ENCODE measurements at regions not wholly inside any gene's neighbourhood (a gene's known extent, or its start where the extent isn't known, plus 50 kb on each side); places are given as distances from the start of the nearest gene placed in this dataset.

DNA sequence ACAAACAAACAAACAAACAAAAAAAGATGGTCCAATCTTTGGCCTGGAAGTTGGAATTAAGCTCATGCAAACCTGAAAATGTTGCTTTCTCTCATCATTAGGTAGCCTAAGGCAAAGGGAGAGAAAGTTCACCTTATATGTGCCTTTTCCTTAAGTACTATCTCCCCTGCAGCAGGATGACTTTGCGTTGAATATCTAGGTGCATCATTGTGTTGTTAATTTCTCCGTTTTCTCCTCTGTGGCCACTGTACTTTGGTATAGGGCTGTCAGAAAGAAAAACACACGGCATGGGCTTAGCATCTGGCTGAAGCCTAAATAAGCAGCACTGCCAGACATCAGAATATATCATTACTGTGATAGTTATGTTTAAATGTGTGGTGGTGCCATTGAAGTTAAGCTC lies 345.5 kb downstream of the BCAT1 start:
- DNase-seq (ENCODE audit: low read depth in 2 of 2): no peak

DNA sequence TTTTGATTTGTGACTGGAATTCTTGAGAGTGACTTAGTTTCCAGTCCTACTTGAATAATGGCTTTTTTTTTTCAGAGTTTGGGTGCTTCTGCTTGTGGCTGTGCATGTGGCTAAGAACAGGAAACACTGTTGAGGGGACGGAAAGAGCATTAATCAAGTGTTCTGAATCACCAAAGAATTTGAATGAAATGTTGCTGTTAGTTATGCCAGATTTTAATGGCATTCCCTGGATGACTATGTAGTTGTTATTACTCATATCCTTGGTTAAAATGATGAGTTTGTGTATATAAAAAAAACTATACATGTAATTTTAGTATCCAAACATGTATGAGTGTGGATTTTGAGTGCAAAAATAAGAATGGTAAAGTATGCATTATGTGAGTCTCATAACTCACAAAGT lies 347.9 kb downstream of the BCAT1 start:
- DNase-seq (ENCODE audit: low read depth in 2 of 2): no peak

DNA sequence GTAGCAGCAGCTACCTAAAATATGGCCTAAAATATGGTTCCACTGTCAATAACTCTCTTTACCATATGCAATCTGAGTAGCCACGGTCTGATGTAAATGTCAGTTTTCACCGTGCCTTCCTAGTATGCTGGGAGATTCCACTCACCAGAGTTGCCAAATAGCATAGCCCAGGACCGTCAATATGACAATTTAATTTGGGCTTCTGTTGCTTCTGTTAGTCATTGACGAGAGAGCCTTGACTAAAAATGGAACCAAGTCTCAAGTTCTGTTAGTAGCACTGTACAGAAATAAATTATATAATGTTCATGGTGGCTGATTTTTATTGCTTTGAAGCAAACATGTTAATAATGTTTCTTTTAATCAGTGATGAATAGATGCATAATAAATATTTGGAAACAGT lies 348.4 kb downstream of the BCAT1 start:
- DNase-seq (ENCODE audit: low read depth in 2 of 2): no peak

DNA sequence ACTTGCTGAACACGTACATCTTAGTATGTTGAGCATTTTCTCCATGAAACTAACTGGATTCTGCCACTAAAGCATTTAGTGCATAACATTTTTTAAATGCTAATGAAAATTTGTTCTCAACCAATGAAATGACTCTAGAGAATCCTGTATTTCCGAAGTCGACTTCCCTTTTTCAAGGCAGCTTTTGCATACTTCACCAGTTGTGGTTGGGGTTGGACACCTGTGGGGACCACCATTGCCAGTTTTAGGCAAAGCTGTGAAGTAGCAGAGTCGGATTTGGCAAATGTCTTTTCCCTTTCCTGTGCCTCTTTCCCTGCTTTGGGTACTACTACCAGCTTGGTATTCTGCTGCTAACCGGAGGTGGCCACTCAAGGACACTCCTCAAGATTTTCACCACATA lies 349.2 kb downstream of the BCAT1 start:
- no peak for DNase-seq (ENCODE audit: low read depth in 2 of 2)

DNA sequence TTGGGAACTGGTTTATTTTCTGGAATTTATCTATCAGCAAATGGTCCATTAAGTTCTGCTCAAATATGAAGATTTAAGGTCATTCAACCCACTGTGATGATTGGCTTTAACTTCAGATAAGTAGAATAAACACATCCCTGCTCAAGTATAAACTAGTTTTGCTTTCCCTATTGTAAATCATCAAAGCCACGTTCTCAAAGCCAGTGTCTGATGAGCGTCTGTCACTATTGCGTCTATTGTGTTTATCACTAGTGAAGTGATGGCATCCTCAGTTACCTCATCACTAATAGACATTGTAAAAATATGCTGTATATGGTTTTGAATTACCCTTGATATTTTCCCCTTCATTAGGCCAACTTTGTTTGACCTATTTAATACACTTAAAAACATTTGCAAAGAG lies 351.3 kb downstream of the BCAT1 start:
- DNase-seq (ENCODE audit: low read depth in 2 of 2): no peak

DNA sequence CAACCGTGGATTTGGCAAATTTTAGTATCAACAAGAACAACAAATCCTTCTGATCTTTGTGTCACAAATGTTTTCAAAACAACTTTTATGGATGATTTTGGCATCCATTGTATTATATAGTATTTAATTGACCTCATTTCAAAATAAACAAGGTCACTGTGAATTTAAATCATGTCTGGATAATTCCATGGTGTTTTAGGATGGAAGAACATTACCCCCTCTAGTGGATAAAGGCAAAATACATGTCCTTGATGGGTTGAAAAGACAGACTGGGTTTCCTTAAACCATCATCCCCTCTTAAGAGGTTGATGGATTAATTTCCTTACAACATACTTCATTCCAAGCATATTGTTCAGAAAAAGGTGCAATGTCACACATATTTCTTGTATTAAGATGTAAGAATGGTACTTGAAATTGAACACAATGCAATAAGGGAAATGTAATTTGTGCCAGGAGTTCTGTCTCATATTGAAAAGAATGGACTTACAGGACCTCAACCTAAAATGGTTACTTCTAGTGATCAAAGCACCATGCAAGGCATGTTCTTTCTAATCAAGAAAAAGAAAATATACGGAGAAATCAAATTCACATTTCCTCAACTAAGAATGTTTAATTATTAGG lies 352.0 kb downstream of the BCAT1 start:
- no peak for DNase-seq (ENCODE audit: low read depth in 2 of 2)

DNA sequence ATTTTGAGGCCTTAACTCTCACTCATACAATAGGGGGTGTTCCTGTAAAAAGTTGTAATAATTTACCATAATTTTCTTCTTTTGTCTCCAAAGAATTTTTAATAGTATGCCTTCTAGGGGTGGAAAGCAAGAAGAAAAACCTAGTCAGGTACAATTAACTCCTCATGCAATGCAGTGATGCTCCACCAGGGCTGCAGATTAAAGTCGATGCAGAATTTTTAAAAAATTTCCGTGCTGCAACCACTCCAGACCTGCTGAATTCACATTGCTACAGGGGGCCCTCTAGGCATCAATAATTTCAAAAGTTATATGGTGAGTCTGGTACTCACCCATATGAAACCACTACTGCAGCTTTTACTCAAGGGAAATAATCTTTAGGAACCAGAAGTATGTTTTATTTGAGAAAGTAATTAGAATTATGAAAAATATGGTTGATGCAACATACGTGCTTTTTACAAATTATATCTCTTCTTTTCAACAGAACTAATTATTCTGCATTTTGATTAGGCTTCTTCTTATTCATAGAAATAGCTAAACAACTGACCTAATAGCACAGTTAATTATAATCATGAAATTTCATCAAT lies 353.2 kb downstream of the BCAT1 start:
- DNase-seq (ENCODE audit: low read depth in 2 of 2): no peak

DNA sequence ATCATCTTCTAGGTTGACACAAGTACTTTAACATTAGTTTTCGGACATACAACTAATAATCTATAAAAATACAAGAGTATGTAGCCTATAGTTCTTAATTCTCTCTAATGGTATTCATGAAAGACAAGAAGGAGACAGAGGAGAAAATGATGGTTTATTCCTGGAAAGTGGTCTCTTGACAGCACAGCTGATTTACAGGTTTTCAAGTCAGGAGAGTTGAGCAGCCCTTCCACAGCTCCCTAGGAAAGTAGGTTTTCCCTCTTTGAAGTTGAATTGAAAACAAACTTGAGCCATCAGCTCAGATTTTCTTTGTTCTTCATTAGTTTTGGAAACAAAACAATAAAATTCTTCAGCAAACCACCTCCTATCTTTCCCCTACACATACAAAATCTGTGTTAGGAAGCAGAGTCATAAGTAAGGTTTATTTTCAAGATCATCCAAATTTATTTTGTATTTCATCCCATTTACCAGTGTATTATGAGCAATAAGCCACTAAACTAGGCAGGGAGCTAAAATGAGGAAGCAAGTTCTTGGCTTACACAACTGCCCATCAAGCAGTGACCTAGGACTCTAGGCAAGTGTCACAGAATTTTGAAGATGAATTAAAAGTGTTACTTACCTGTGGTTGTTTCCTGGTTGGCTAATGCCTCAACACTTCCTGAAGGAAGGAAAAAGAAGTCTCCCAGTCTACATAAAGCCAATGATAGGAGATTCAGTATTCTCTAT lies 357.0 kb downstream of the BCAT1 start:
- no peak for DNase-seq (ENCODE audit: low read depth in 2 of 2)

DNA sequence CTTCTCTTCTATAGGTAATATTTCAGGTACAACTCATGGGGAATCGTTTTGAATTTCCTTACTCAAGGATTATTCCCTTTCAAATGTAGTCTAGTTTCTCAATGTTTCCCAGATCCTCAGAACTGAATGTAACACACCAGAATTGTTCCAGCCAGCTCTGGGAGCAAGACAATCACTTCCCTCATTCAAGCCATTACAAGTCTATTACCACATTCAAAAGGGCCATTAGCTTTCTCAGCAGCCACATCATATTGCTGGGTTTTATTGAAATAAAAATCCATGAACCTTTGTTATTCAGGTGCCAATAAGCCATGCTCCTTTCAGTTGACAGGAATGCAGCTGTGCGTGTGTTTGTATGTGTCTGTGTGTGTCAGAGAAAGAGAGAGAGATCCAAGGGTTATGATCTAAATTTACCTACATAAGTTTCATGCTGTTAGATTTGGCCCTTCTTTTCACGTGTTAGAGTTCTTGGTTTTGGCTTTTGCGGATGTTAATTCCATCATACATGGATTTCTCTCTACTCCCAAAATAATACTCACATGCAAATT lies 357.7 kb downstream of the BCAT1 start:
- DNase-seq (ENCODE audit: low read depth in 2 of 2): no peak

DNA sequence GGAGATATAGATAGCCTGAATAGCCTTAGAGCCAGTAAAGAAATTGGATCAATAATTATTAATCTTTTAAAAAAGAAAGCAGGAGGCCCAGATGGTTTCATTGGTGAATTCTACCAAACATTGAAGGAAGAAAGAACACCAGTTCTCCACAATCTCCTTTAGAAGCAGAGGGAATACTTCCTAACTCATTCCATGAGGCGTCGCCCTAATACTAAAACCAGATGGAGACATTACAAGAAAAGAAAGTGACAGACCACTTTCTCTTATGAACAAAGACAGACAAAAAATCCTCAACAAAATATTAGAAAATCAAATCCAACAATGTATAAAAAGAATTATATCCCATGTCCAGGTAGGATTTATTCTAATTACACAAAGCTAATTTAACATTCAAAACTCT lies 362.6 kb downstream of the BCAT1 start:
- no peak for DNase-seq (ENCODE audit: low read depth in 2 of 2)

DNA sequence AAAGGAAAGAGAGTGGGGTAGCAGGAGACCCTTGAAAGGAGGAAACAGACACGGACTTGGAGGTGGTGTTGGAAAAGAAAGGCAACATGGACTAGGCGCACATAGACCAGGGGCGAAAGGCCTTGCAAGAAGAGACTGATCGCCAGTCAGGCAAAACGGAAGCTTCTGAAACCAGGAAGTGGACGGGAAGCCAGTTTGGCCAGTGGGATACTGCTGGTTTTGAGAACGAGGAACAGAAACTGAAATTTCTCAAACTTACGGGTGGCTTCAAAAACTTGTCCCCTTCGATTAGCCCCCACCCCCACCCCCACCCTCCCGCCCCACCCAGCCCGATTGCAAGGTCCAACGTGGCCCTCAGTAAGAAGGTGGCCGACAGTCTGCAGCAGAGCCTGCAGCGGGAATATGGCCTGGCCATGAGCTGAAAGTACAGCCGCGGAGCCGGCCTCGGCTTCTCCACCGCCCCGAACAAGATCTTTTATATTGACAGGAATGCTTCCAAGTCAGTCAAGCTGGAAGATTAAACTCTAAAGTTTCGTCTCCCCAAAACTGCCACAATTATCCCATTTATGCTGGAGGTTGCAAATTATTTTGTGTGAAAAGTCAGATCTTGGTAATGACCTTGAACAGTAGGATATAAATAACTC lies 364.7 kb downstream of the BCAT1 start:
- no peak for DNase-seq (ENCODE audit: low read depth in 2 of 2)

DNA sequence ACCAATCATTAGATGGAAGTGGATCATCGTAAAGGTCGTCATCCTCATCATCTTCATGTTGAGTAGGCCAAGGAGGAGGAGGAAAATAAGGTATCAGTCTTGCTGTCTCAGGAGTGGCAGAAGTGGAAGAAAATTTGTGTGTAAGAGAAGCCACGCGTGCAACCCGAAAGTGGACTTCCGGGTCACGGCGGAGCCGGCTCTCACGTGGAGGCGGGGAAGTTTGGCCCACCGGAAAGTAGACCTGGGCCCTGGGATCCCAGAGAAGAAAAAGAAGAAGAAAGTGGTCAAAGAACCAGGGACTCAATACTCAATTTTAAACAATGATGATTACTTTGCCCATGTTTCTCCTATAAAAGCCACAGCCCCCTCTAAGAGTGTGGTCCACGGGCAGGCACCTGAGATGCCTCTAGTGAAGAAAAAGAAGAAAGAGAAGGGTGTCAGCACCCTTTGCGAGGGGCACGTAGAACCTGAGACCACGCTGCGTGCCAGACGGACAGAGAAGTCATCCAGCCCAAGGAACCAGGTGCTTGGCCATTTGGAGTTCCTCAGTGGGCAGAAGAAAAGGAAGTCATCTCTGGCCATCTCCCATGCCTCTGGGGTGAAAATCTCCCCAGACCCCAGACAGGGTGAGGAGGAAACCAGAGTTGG lies 365.8 kb downstream of the BCAT1 start:
- DNase-seq (ENCODE audit: low read depth in 2 of 2): no peak

DNA sequence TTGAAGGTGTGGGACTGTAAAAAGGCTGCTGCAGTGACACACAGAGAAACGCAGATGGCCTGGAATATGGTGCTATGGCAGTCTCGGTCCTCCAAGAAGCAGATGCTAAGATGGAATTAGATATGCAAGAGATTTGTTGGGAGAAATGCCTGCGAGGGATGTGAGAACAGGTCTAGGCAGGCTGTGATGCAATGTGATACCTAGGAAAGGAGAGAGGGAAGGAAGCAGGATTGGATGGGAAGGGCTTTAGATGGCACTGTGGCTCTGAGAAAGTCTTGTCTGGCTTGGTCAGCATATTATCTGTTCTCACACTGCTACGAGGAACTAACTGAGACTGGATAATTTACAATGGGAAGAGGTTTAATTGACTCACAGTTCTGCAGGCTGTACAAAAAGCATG lies 374.4 kb downstream of the BCAT1 start:
- no peak for DNase-seq (ENCODE audit: low read depth in 2 of 2)

DNA sequence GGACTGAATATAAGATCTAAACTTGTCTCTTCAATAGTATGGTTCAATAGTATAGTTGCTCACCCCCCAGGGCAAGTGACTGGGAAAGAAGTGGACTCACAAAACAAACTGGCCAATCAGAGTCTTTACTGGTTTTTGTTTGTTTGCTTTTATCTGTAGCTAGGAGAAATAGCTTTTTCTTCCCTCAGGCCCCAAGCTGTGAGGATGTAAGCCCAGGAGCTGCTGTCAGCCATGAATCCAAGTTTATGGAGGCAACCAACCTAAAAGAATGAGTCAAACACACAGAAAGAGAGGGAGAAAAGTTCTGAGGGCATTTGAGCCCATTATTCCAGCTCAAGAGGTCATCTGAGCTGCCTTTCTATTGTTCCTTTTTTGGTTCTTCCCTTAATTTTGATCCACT lies 375.3 kb downstream of the BCAT1 start:
- no peak for DNase-seq (ENCODE audit: low read depth in 2 of 2)

DNA sequence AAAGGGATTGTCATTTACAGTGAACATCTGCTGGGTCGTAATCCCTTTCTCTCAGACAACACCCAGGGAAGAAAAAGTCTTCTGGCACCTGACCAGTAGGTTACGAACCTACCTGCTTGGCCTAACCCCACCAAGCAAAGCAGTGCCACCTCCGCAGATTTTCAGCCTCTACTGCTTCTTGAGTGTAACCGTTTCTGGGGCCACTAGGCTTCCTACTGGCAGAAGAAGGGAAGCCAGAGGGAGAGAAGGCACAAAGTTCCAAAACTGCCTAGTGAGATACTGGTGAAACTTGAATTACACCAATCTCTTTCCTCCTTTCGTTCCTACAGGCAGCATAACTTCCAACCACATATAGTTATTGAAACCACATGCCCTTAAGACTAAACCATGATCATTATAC lies 383.6 kb downstream of the BCAT1 start:
- no peak for DNase-seq (ENCODE audit: low read depth in 2 of 2)

DNA sequence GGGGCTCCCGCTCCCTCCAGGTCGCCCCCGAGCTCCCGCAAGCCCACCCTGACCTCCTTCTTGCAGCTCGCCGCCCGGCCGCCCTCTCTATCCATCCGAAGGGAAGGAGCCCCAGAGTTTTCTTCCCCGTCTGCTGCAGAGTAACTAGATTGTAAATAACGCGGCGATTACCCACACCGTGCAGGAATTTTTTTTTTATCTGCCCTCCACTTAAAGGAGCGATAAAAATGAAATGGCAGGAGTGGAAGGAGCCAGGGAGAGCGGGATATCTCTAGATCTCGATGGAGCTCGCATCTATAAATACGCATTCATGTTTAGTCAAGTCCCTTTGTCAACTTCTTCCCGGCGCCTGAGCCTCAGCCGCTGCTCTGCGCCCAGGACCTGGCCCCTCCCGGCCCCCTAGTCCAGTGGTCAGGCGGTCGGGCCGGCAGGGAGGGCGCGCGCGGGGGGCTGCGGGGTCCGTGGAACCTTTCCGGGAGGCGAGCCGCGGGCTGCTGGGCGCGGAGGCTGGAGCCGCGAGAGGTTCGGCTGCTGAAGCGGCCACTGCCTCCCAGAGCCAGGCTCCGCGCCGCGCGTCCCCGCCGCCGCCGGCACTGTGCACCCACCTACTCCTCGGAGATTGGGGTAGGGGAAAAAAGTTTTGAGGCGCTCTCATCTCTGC lies 386.0 kb downstream of the BCAT1 start:
- no peak for DNase-seq (ENCODE audit: low read depth in 2 of 2)

DNA sequence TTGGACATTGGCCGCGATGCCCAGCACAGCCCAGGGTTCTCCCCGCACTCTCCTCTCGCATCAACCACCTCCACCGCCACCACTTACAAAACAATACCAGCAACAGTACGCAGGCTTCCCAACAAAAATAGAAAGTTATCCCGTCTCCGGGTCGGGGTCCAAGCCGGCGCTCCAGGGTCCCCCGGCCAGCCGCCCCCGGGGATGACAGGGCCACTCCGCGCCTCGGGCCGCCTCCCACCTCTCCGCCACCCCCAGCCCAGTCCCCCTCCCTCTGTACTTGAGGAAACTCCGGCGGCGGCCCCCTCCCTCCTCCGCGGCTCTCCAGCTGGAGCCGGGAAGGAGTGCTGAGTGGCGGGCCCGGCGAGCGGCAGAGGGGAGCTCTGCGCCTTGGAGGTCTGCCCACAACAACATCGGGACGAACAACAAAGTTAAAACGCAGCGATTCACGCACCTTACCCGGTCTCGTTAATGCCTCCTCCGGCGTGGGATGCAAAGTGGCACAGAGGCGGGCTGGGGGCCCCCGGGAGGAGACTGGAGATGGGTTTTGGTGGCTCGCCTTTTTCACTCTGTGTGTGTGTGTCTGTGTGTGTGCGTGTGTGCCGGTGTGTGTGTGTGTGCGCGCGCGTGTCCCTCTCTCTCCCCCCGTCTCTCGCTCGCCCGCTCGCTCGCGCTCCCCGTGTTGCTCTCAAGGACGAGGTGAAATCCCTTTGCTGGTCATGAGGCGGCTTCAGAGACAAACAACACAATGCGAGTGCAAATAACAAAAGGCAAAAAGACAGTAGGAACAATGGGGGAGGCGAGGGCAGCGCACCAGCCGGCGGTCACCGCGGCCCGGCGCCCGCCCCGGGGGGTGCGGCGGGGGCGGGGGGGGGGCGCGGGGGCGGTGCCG lies 386.8 kb downstream of the BCAT1 start:
- DNase-seq (ENCODE audit: low read depth in 2 of 2): no peak

DNA sequence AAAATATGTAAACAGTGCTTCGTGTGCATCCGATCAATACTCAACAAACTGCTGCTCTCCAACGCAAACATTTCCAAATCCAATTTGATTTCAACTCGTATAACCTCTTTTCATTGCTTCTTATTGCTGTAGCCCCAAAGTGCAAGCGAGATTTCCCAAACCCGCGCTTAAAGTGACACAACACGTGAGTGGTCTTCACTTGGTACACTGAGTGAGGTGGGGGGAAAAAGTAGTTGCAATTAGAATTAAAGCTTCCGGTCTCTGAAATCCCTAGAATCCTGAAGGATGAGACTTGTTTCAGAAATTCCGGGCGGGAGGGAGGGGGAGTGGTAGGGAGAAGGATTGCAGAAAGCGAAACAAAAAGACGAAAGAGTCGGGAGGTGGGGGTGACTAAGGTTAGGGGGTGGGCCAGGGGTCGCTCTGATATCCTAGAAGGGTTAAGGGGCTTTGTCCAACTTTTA lies 387.5 kb downstream of the BCAT1 start:
- no peak for DNase-seq (ENCODE audit: low read depth in 2 of 2)

DNA sequence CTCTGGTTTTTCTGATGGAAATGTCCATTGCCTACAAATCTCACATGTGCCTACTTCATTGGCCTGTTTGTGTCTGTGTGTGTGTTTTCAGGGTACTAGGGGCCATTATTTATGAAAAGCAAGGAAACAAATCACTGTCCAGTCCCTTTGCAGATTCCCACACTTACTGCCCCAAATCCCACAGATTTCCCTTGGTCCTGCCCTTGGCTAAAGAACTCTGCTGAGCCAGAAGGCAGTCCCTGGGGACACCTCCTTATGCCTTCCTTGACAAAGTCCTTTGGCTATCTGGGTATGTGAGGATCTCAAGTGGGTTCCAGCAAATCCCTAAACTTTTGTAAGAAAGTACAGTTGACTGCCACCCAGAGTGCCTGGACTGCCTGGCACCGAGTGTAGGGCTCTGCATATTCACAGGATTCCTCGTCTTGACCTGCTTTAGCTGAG lies 388.1 kb downstream of the BCAT1 start:
- no peak for DNase-seq (ENCODE audit: low read depth in 2 of 2)

DNA sequence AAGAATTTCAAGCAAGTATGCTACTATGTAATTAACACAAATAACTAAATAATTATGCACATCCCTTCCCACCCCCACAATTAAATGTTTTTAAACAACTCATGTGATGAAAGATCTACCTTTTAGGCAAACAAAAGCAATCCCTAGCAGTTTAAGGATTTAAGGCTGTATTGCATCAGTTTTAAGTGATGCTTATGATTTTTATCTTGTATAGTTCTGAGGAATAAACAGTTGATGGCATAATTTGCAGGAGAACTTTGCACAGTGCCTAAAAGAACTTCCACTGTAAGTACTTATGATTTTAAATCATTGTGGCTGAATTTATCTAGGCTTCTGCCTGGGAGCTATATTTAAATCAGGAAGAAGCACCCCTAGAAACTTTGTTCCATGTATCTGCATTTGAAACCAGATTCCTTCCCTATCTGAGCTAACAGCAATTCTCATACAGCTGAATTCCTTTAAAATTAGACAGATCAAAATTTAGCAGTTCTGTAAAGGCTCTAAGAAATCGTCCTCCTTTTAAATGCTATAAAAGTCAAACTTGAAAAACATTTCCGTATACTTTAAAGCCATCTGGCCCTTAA lies 388.6 kb downstream of the BCAT1 start:
- no peak for DNase-seq (ENCODE audit: low read depth in 2 of 2)

Data from stimulated activated CD8-positive, alpha-beta memory T cell treated with anti-CD3 and anti-CD28 coated beads, Interleukin-7, amount 100 ng/mL, for 4 hours (primary cell).